GM12873 (cell line): ENCODE measurements at regions not wholly inside any gene's neighbourhood (a gene's known extent, or its start where the extent isn't known, plus 50 kb on each side); places are given as distances from the start of the nearest gene placed in this dataset.

ENCODE experiments used
- CTCF ChIP-seq: IDR thresholded peaks from 2 replicates; pipeline ENCODE4 v1.5.1; 2012; ENCODE audit warnings: low read depth, mild to moderate bottlenecking, moderate library complexity, low read length, control low read depth; ENCODE audit not compliant: insufficient read depth; ENCODE audit errors: missing control alignments

- TF ChIP-seq CTCF: no peak
Measured at GRCh38 chr1:60983701-60984061, 98.7 kb upstream of the NFIA start.

GRCh38 chr1:60982539-60982938 lies 99.8 kb upstream of the NFIA start:
- TF ChIP-seq CTCF: no peak

- no peak for TF ChIP-seq CTCF
Measured at GRCh38 chr1:60981357-60981756, 101.0 kb upstream of the NFIA start.

- peak; percentile 65 for TF ChIP-seq CTCF
Measured at GRCh38 chr1:60978421-60979357, 103.7 kb upstream of the NFIA start.

GRCh38 chr1:60977661-60978060 lies 104.7 kb upstream of the NFIA start:
- TF ChIP-seq CTCF: no peak

- TF ChIP-seq CTCF: no peak
Measured at GRCh38 chr1:60974524-60975372, 107.6 kb upstream of the NFIA start.

GRCh38 chr1:60973668-60974067 lies 108.7 kb upstream of the NFIA start:
- no peak for TF ChIP-seq CTCF
